Activated T-helper 2 cell treated with anti-CD3 and anti-CD28 coated beads, Interferon-gamma antibody, Interleukin-2, Interleukin-4, amounts not matched to agents 10 μg/mL and 5 μg/mL and 100 μg/mL, durations not matched to agents 14 hours and 24 hours and 36 hours (primary cell): ENCODE measurements at regions not wholly inside any gene's neighbourhood (a gene's known extent, or its start where the extent isn't known, plus 50 kb on each side); places are given as distances from the start of the nearest gene placed in this dataset.
"Not testable (repeated sequence)": the region's sequence is repeated elsewhere in the genome, so short reads cannot be mapped to it uniquely, and the experiment has no call there.

Source experiments
- DNase-seq: peaks from one replicate; pipeline ENCODE4 v3.0.0; 2021; ENCODE audit warnings: low spot score
- H3K27ac Mint-ChIP-seq: one replicate; pipeline ENCODE4 v1.8.0; 2021; ENCODE audit warnings: mixed read lengths
- H3K27me3 Mint-ChIP-seq: one replicate; pipeline ENCODE4 v1.8.0; 2021; ENCODE audit warnings: low read depth, mixed read lengths
- H3K36me3 Mint-ChIP-seq: one replicate; pipeline ENCODE4 v1.8.0; 2021; ENCODE audit warnings: low read depth, mixed read lengths
- H3K4me1 Mint-ChIP-seq: one replicate; pipeline ENCODE4 v1.8.0; 2021; ENCODE audit warnings: low read depth, mixed read lengths
- H3K4me3 Mint-ChIP-seq: one replicate; pipeline ENCODE4 v1.8.0; 2021; ENCODE audit warnings: low read depth, mild to moderate bottlenecking, moderate library complexity, mixed read lengths
- H3K9me3 Mint-ChIP-seq: one replicate; pipeline ENCODE4 v1.8.0; 2021; ENCODE audit warnings: mixed read lengths
- intact Hi-C: fragments of 100-400 bp; cut with micrococcal nuclease; formaldehyde crosslinking; loops from one replicate; pipeline ENCODE4 v1.15.1; 2023

GRCh38 chr3:159371961-159372360 lies 570.1 kb downstream of the MFSD1 start:
- no peaks in the 10 kb centered on the region for H3K9me3 Mint-ChIP-seq
- intact Hi-C loops = no loop called here
- H3K27me3 Mint-ChIP-seq = no peaks in the 10 kb centered on the region
- DNase-seq = no peak
- H3K4me3 Mint-ChIP-seq = no peak overlapping the region
- H3K27ac Mint-ChIP-seq = no peak overlapping the region
- no peaks in the 10 kb centered on the region for H3K36me3 Mint-ChIP-seq
- H3K4me1 Mint-ChIP-seq = no peaks in the 10 kb centered on the region

GRCh38 chr3:159378396-159379194 lies 576.7 kb downstream of the MFSD1 start:
- no peak overlapping the region for H3K27ac Mint-ChIP-seq
- H3K36me3 Mint-ChIP-seq = no peaks in the 10 kb centered on the region
- no peaks in the 10 kb centered on the region for H3K27me3 Mint-ChIP-seq
- H3K4me3 Mint-ChIP-seq = no peak overlapping the region
- DNase-seq = no peak
- H3K9me3 Mint-ChIP-seq = no peaks in the 10 kb centered on the region
- no peaks in the 10 kb centered on the region for H3K4me1 Mint-ChIP-seq
- intact Hi-C loops = no loop called here

- Mint-ChIP-seq H3K4me1 (no peaks in the 10 kb centered on the region), H3K27ac (no peak overlapping the region), H3K4me3 (no peak overlapping the region), H3K9me3 (no peaks in the 10 kb centered on the region), H3K27me3 (no peaks in the 10 kb centered on the region), H3K36me3 (no peaks in the 10 kb centered on the region)
- intact Hi-C loops = no loop called here
- no peak for DNase-seq
Measured at GRCh38 chr3:159380891-159381290, 579.0 kb downstream of the MFSD1 start.

GRCh38 chr3:159390656-159391212 lies 588.9 kb downstream of the MFSD1 start:
- Mint-ChIP-seq H3K9me3 (no peaks in the 10 kb centered on the region), H3K27me3 (no peaks in the 10 kb centered on the region), H3K36me3 (no peaks in the 10 kb centered on the region), H3K4me1 (no peaks in the 10 kb centered on the region), H3K27ac (no peak overlapping the region), H3K4me3 (no peak overlapping the region)
- intact Hi-C loops = no loop called here
- DNase-seq = no peak

- H3K27ac Mint-ChIP-seq, H3K36me3 Mint-ChIP-seq, H3K9me3 Mint-ChIP-seq, H3K4me1 Mint-ChIP-seq, DNase-seq, H3K4me3 Mint-ChIP-seq, H3K27me3 Mint-ChIP-seq, intact Hi-C loops: not testable (repeated sequence)
Measured at GRCh38 chr3:159397683-159398082, 591.0 kb upstream of the IL12A start.

- H3K36me3 Mint-ChIP-seq = no peaks in the 10 kb centered on the region
- no peak overlapping the region for H3K4me3 Mint-ChIP-seq
- no peak for DNase-seq
- H3K4me1 Mint-ChIP-seq = no peaks in the 10 kb centered on the region
- no peaks in the 10 kb centered on the region for H3K27me3 Mint-ChIP-seq
- H3K9me3 Mint-ChIP-seq = peaks cover 16% of the 10 kb centered on the region
- intact Hi-C loops = no loop called here
- no peak overlapping the region for H3K27ac Mint-ChIP-seq
Measured at GRCh38 chr3:159401069-159401468, 587.6 kb upstream of the IL12A start.

GRCh38 chr3:159409711-159410110 lies 578.9 kb upstream of the IL12A start:
- H3K27ac Mint-ChIP-seq, intact Hi-C loops, H3K4me1 Mint-ChIP-seq, H3K4me3 Mint-ChIP-seq, DNase-seq, H3K36me3 Mint-ChIP-seq, H3K27me3 Mint-ChIP-seq: not testable (repeated sequence)
- H3K9me3 Mint-ChIP-seq = peaks cover 32% of the 10 kb centered on the region

GRCh38 chr3:159413319-159413718 lies 575.3 kb upstream of the IL12A start:
- Mint-ChIP-seq H3K36me3 (no peaks in the 10 kb centered on the region), H3K4me1 (no peaks in the 10 kb centered on the region), H3K27ac (no peak overlapping the region), H3K9me3 (peaks cover 26% of the 10 kb centered on the region), H3K27me3 (no peaks in the 10 kb centered on the region), H3K4me3 (no peak overlapping the region)
- DNase-seq = no peak
- intact Hi-C loops = no loop called here

- intact Hi-C loops = no loop called here
- H3K36me3 Mint-ChIP-seq = no peaks in the 10 kb centered on the region
- no peaks in the 10 kb centered on the region for H3K27me3 Mint-ChIP-seq
- H3K4me1 Mint-ChIP-seq = no peaks in the 10 kb centered on the region
- no peak overlapping the region for H3K4me3 Mint-ChIP-seq
- DNase-seq = no peak
- no peak overlapping the region for H3K27ac Mint-ChIP-seq
- H3K9me3 Mint-ChIP-seq = peaks cover 3% of the 10 kb centered on the region
Measured at GRCh38 chr3:159416856-159417255, 571.8 kb upstream of the IL12A start.

- Mint-ChIP-seq H3K27ac (no peak overlapping the region), H3K36me3 (no peaks in the 10 kb centered on the region)
- intact Hi-C loops = no loop called here
Measured at GRCh38 chr3:159417761-159418160, 570.9 kb upstream of the IL12A start.

GRCh38 chr3:159418571-159419526 lies 569.8 kb upstream of the IL12A start:
- DNase-seq = no peak
- H3K9me3 Mint-ChIP-seq = peaks cover 3% of the 10 kb centered on the region
- H3K27ac Mint-ChIP-seq = no peak overlapping the region
- H3K4me3 Mint-ChIP-seq = no peak overlapping the region
- H3K36me3 Mint-ChIP-seq = no peaks in the 10 kb centered on the region
- intact Hi-C loops = no loop called here
- H3K4me1 Mint-ChIP-seq = no peaks in the 10 kb centered on the region
- H3K27me3 Mint-ChIP-seq = no peaks in the 10 kb centered on the region

More at GRCh38 chr3:159417761-159418160, 570.9 kb upstream of the IL12A start:
- Mint-ChIP-seq H3K27me3 (no peaks in the 10 kb centered on the region), H3K4me3 (no peak overlapping the region), H3K4me1 (no peaks in the 10 kb centered on the region), H3K9me3 (peaks cover 3% of the 10 kb centered on the region)
- DNase-seq = no peak

- DNase-seq = no peak
- no peaks in the 10 kb centered on the region for H3K27me3 Mint-ChIP-seq
- no peaks in the 10 kb centered on the region for H3K4me1 Mint-ChIP-seq
Measured at GRCh38 chr3:159429702-159430101, 558.9 kb upstream of the IL12A start.

More at GRCh38 chr3:159429702-159430101, 558.9 kb upstream of the IL12A start:
- intact Hi-C loops = no loop called here
- H3K27ac Mint-ChIP-seq = no peak overlapping the region
- no peaks in the 10 kb centered on the region for H3K36me3 Mint-ChIP-seq
- no peak overlapping the region for H3K4me3 Mint-ChIP-seq
- no peaks in the 10 kb centered on the region for H3K9me3 Mint-ChIP-seq
